ENCODE measurements at regions not wholly inside any gene's neighbourhood (a gene's known extent, or its start where the extent isn't known, plus 50 kb on each side); places are given as distances from the start of the nearest gene placed in this dataset.

DNA sequence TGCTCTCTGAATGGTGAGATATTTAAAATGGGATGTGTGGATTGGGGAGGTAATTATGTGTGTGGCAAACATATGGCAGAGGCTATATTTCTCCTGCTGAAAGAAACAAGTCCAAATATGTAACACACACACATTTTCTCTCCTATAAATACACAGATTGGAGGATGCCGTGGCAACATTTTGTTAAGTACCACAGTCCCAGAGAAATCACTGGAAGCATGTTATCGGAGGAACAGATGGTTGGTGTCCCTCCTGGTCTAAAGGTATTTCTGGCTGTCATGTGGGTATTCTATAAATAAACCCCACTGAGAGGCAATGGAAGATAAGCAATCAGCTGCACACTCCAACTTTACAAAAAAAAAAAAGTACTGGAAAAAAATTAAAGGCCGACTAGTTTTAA, 528.3 kb upstream of the BOD1L1 start:
- TF ChIP-seq, protein P1, sequence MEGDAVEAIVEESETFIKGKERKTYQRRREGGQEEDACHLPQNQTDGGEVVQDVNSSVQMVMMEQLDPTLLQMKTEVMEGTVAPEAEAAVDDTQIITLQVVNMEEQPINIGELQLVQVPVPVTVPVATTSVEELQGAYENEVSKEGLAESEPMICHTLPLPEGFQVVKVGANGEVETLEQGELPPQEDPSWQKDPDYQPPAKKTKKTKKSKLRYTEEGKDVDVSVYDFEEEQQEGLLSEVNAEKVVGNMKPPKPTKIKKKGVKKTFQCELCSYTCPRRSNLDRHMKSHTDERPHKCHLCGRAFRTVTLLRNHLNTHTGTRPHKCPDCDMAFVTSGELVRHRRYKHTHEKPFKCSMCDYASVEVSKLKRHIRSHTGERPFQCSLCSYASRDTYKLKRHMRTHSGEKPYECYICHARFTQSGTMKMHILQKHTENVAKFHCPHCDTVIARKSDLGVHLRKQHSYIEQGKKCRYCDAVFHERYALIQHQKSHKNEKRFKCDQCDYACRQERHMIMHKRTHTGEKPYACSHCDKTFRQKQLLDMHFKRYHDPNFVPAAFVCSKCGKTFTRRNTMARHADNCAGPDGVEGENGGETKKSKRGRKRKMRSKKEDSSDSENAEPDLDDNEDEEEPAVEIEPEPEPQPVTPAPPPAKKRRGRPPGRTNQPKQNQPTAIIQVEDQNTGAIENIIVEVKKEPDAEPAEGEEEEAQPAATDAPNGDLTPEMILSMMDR (optimal IDR thresholded peaks at IDR 0.05 in 1 of 3, IDR thresholded peaks at IDR 0.05 in 1 of 3, conservative IDR thresholded peaks at IDR 0.05 in 1 of 3; ENCODE audit: extremely low read depth in 1 of 3, insufficient read depth in 2 of 3, low read length in 3 of 3), result no peak
- no peak for TF ChIP-seq EZH2 (IDR thresholded peaks at IDR 0.05; ENCODE audit: low read length)
